ENCODE measurements at regions not wholly inside any gene's neighbourhood (a gene's known extent, or its start where the extent isn't known, plus 50 kb on each side); places are given as distances from the start of the nearest gene placed in this dataset.

DNA sequence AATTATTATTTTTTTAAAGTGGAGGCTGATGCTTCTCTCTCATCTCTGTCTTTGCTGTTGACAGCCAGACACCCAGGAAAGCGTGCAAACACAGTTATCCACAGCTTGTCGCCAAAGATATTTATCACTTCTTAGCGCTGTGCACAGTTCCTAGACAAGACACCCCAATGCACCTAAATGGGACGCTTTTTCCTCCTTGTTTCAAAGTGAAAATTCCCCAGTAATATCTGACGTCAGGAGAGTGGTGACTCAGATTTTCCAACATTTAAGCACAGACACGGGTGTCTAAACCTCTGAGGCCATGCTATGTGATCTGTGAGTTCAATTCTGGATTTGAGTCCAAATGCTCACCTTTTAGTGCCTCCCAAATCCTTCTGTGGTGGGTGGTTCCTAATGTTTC, 151.6 kb downstream of the EMX2 start:
- Histone ChIP-seq H3K4me3 (ENCODE audit: low read depth, low read length) (no peak overlapping the region), H3K9me3 (ENCODE audit: control insufficient read depth, low read length) (no peaks in the 10 kb centered on the region), H3K27ac (no peak overlapping the region), H3K79me2 (no peaks in the 10 kb centered on the region), H3K36me3 (ENCODE audit: control insufficient read depth, insufficient read depth, low read length) (no peaks in the 10 kb centered on the region), H3K27me3 (ENCODE audit: control insufficient read depth, insufficient read depth, low read length) (no peaks in the 10 kb centered on the region), H2AFZ (no peak overlapping the region), H3K9ac (no peak overlapping the region), H3K4me2 (ENCODE audit: low read length) (no peak overlapping the region), H3K4me1 (no peaks in the 10 kb centered on the region)
- TF ChIP-seq, protein P1, sequence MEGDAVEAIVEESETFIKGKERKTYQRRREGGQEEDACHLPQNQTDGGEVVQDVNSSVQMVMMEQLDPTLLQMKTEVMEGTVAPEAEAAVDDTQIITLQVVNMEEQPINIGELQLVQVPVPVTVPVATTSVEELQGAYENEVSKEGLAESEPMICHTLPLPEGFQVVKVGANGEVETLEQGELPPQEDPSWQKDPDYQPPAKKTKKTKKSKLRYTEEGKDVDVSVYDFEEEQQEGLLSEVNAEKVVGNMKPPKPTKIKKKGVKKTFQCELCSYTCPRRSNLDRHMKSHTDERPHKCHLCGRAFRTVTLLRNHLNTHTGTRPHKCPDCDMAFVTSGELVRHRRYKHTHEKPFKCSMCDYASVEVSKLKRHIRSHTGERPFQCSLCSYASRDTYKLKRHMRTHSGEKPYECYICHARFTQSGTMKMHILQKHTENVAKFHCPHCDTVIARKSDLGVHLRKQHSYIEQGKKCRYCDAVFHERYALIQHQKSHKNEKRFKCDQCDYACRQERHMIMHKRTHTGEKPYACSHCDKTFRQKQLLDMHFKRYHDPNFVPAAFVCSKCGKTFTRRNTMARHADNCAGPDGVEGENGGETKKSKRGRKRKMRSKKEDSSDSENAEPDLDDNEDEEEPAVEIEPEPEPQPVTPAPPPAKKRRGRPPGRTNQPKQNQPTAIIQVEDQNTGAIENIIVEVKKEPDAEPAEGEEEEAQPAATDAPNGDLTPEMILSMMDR (IDR thresholded peaks at IDR 0.05): no peak

DNA sequence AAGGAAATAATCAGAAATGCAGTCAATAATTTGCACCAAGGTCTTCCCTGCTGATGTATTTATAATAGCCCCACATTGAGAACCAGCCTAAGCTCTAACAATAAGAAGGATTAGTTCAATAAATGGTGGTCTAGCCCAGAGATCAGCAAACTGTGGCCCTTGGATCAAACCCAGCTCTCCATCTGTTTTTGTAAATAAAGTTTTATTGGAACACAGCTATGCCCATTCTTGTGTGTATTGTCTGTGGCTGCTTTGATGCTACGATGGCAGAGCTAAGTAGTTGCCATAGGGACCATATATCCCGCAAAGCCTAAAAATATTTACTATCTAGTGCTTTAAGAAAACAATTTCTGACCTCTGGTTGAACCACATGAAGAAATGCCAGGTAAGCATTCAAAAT, 154.9 kb downstream of the EMX2 start:
- no peak overlapping the region for H3K27ac ChIP-seq

DNA sequence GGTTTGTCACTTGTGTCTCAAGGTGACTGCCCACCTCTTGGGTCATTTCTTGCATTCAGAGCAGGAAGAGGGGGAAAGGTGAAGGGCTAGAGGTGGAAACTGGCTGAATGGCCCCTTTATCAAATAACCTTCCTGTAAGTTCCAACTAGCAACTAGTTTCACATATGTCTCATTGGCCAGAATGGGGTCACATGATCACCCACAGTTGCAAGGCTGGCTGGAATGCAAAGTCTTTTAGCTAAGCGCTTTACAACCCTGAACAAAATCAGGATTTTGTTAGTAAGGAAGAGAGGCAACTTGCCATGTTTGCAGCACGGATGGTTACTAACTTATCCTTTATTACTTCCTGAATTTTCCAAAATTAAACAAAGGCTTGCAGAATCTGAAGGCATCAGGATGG, 156.3 kb downstream of the EMX2 start:
- Histone ChIP-seq H3K4me2 (ENCODE audit: low read length) (no peak overlapping the region), H3K4me1 (no peaks in the 10 kb centered on the region), H3K36me3 (ENCODE audit: control insufficient read depth, insufficient read depth, low read length) (no peaks in the 10 kb centered on the region), H3K9ac (no peak overlapping the region), H2AFZ (no peak overlapping the region), H3K27ac (no peak overlapping the region), H3K27me3 (ENCODE audit: control insufficient read depth, insufficient read depth, low read length) (no peaks in the 10 kb centered on the region), H3K9me3 (ENCODE audit: control insufficient read depth, low read length) (no peaks in the 10 kb centered on the region), H3K79me2 (no peaks in the 10 kb centered on the region), H3K4me3 (ENCODE audit: low read depth, low read length) (no peak overlapping the region)
- TF ChIP-seq, protein P1 (IDR thresholded peaks at IDR 0.05): no peak

More for the DNA sequence above, 154.9 kb downstream of the EMX2 start:
- Histone ChIP-seq H3K4me2 (ENCODE audit: low read length) (no peak overlapping the region), H2AFZ (no peak overlapping the region), H3K9ac (no peak overlapping the region), H3K4me1 (no peaks in the 10 kb centered on the region), H3K36me3 (ENCODE audit: control insufficient read depth, insufficient read depth, low read length) (no peaks in the 10 kb centered on the region), H3K9me3 (ENCODE audit: control insufficient read depth, low read length) (no peaks in the 10 kb centered on the region), H3K79me2 (no peaks in the 10 kb centered on the region), H3K4me3 (ENCODE audit: low read depth, low read length) (no peak overlapping the region), H3K27me3 (ENCODE audit: control insufficient read depth, insufficient read depth, low read length) (no peaks in the 10 kb centered on the region)
- TF ChIP-seq, protein P1 (IDR thresholded peaks at IDR 0.05): no peak

DNA sequence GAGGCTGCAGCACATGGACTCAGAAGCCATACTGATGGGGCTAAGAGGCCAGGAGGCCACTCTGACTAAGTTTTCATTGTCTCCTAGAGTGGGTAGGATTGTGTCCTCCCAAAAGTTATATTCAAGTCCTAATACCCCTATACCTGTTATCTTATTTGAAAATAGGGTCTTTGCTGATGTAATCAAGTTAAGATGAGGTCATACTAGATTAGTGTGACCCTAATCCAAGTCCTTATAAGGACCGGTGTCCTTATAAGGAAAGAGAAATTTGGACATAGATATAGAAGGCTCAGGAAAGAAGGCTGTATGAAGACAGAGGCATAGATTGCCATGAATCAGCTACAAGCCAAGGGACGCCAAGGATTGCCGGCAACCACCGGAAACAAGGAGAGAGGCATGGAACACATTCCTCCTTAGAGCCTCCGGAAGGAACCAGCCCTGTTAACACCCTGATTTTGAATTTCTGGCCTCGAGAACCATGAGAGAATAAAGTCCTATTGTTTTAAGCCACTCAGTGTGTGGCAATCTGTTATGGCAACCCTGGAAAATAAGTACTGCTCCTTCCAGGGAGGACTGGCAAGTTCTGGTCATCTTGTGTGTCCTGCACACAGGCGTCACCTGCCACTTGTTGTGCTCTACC, 157.0 kb downstream of the EMX2 start:
- Histone ChIP-seq H3K79me2 (no peaks in the 10 kb centered on the region), H3K27me3 (ENCODE audit: control insufficient read depth, insufficient read depth, low read length) (no peaks in the 10 kb centered on the region), H3K4me2 (ENCODE audit: low read length) (no peak overlapping the region), H3K27ac (no peak overlapping the region), H3K9me3 (ENCODE audit: control insufficient read depth, low read length) (no peaks in the 10 kb centered on the region), H3K4me3 (ENCODE audit: low read depth, low read length) (no peak overlapping the region), H3K9ac (no peak overlapping the region), H3K36me3 (ENCODE audit: control insufficient read depth, insufficient read depth, low read length) (no peaks in the 10 kb centered on the region), H2AFZ (no peak overlapping the region), H3K4me1 (no peaks in the 10 kb centered on the region)
- TF ChIP-seq, protein P1 (IDR thresholded peaks at IDR 0.05): no peak

DNA sequence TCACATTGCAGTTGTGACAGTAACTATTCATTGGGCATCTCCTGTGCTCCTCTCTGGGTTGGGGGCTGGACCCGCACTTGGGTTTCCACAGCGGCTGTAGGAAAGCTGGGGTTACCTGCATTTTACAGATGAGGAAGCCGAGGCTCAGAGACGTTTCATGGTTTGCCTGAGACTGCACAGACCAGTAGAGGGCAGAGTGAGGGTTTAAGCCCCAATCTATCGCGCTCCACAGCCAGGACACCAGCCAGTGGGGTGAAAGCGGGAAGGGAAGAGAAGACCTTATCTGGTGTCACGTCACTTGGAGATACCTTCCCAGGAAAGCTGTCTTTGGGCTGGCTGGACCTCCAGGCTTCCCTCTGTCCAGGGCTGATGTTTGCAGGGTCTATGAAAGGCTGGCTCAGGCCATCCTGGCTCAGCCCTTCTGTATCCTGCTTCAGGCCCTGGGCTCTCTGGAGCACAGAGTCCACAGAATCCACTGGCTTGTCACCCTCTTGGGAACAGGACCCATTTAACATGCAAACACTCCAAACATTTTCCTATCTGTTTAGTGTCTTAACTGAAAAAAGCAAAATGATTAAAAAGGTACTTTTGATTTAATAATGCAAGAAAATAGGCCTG, 167.7 kb downstream of the EMX2 start:
- TF ChIP-seq, protein P1 (IDR thresholded peaks at IDR 0.05): no peak
- no peak overlapping the region for H3K27ac ChIP-seq
- H3K36me3 ChIP-seq (ENCODE audit: control insufficient read depth, insufficient read depth, low read length): no peaks in the 10 kb centered on the region
- no peaks in the 10 kb centered on the region for H3K9me3 ChIP-seq (ENCODE audit: control insufficient read depth, low read length)
- H3K27me3 ChIP-seq (ENCODE audit: control insufficient read depth, insufficient read depth, low read length): no peaks in the 10 kb centered on the region
- H3K4me2 ChIP-seq (ENCODE audit: low read length): no peak overlapping the region
- H2AFZ ChIP-seq: no peak overlapping the region
- no peak overlapping the region for H3K9ac ChIP-seq
- no peaks in the 10 kb centered on the region for H3K4me1 ChIP-seq
- H3K4me3 ChIP-seq (ENCODE audit: low read depth, low read length): no peak overlapping the region
- H3K79me2 ChIP-seq: no peaks in the 10 kb centered on the region

Data from parathyroid adenoma (tissue), 2 donors.